Keratinocyte (primary cell): ENCODE measurements at regions not wholly inside any gene's neighbourhood (a gene's known extent, or its start where the extent isn't known, plus 50 kb on each side); places are given as distances from the start of the nearest gene placed in this dataset.
"Not testable (repeated sequence)": the region's sequence is repeated elsewhere in the genome, so short reads cannot be mapped to it uniquely, and the experiment has no call there.

Source experiments
- DNase-seq: peaks from one replicate; pipeline ENCODE4 v3.0.0-alpha.2; 2011; ENCODE audit warnings: low read depth, missing footprints, low spot score
- FAIRE-seq: peaks from 2 replicates; lab custom pipeline; 2011; peaks lifted over from hg19 to GRCh38; lab: Jason Lieb, UNC
- H2AFZ ChIP-seq: 2 replicates; pipeline ENCODE4 v1.6.0; 2012; ENCODE audit warnings: low read length, control low read depth, inconsistent platforms; ENCODE audit not compliant: control insufficient read depth
- H3K27ac ChIP-seq: 2 replicates; pipeline ENCODE4 v1.5.1; 2011; ENCODE audit warnings: low read length; ENCODE audit not compliant: control insufficient read depth, insufficient read depth
- H3K27me3 ChIP-seq: 3 replicates; pipeline ENCODE4 v1.6.0; 2011; ENCODE audit warnings: low read length; ENCODE audit not compliant: control insufficient read depth, insufficient read depth; ENCODE audit errors: extremely low read depth
- H3K36me3 ChIP-seq, 2 experiments: 2 replicates in 1 of 2; 3 replicates in 1 of 2; pipeline ENCODE4 v1.5.1; 2011; ENCODE audit warnings: low read length in 2 of 2, mild to moderate bottlenecking in 1 of 2; ENCODE audit not compliant: control insufficient read depth in 2 of 2, insufficient read depth in 2 of 2; ENCODE audit errors: extremely low read depth in 1 of 2
- H3K4me1 ChIP-seq: 3 replicates; pipeline ENCODE4 v1.5.1; 2011; ENCODE audit warnings: low read length; ENCODE audit not compliant: control insufficient read depth, insufficient read depth; ENCODE audit errors: extremely low read depth
- H3K4me2 ChIP-seq: 3 replicates; pipeline ENCODE4 v1.6.0; 2011; ENCODE audit warnings: low read depth, low read length; ENCODE audit not compliant: control insufficient read depth, insufficient read depth; ENCODE audit errors: extremely low read depth
- H3K4me3 ChIP-seq, 3 experiments: fragments of 200-600 bp in 1 of 3; sonication (generic) in 1 of 3; 2 replicates in 2 of 3; 3 replicates in 1 of 3; pipeline ENCODE4 v1.5.1; 2011 to 2016; ENCODE audit warnings: low read length in 3 of 3, mild to moderate bottlenecking in 3 of 3, control low read depth in 2 of 3, inconsistent platforms in 1 of 3, low read depth in 1 of 3, mixed read lengths in 1 of 3, mixed run types in 1 of 3, moderate library complexity in 1 of 3; ENCODE audit not compliant: control insufficient read depth in 2 of 3, insufficient read depth in 2 of 3; ENCODE audit errors: extremely low read depth in 1 of 3
- H3K79me2 ChIP-seq: 2 replicates; pipeline ENCODE4 v1.6.0; 2012; ENCODE audit warnings: low read length; ENCODE audit not compliant: control insufficient read depth, insufficient read depth
- H3K9ac ChIP-seq: 3 replicates; pipeline ENCODE4 v1.6.0; 2011; ENCODE audit warnings: low read length; ENCODE audit not compliant: control insufficient read depth, insufficient read depth; ENCODE audit errors: extremely low read depth
- H3K9me1 ChIP-seq: 3 replicates; pipeline ENCODE4 v1.6.0; 2011; ENCODE audit warnings: low read length; ENCODE audit not compliant: control insufficient read depth, insufficient read depth; ENCODE audit errors: extremely low read depth
- H3K9me3 ChIP-seq: 2 replicates; pipeline ENCODE4 v1.5.1; 2012; ENCODE audit warnings: low read depth, low read length; ENCODE audit not compliant: control insufficient read depth
- H4K20me1 ChIP-seq: 3 replicates; pipeline ENCODE4 v1.6.0; 2011; ENCODE audit warnings: low read length; ENCODE audit not compliant: control insufficient read depth, insufficient read depth; ENCODE audit errors: extremely low read depth
- CTCF ChIP-seq, 3 experiments: IDR thresholded peaks in 1 of 3; conservative IDR thresholded peaks in 1 of 3; optimal IDR thresholded peaks in 1 of 3; 2 replicates in 2 of 3; 3 replicates in 1 of 3; pipeline versions ENCODE3 to v1.5.1; 2011; ENCODE audit warnings: low read length in 3 of 3, mild to moderate bottlenecking in 3 of 3, moderate library complexity in 2 of 3, control low read depth in 1 of 3, inconsistent platforms in 1 of 3; ENCODE audit not compliant: insufficient read depth in 2 of 3; ENCODE audit errors: extremely low read depth in 1 of 3
- EZH2 ChIP-seq: IDR thresholded peaks from one replicate; pipeline ENCODE4 v1.6.1; 2012; ENCODE audit warnings: inconsistent platforms, mild to moderate bottlenecking, low read length, moderate library complexity
- dilution Hi-C: fragments of 300-500 bp; cut with MboI; formaldehyde crosslinking; loops from one replicate; pipeline ENCODE4 v1.7.0; 2020; ENCODE audit warnings: low sequenced_read_pairs; ENCODE audit not compliant: extremely low pct_ligation_motif_present

- no peak for FAIRE-seq
- no peak overlapping the region for H2AFZ ChIP-seq
- dilution Hi-C loops = no loop called here
- H3K79me2 ChIP-seq = no peaks in the 10 kb centered on the region
- H3K4me3 ChIP-seq = no peak overlapping the region
- no peak overlapping the region for H3K4me2 ChIP-seq
- no peaks in the 10 kb centered on the region for H3K36me3 ChIP-seq
- TF ChIP-seq CTCF (optimal IDR thresholded peaks at IDR 0.05 in 1 of 3, IDR thresholded peaks at IDR 0.05 in 1 of 3, conservative IDR thresholded peaks at IDR 0.05 in 1 of 3; ENCODE audit: extremely low read depth in 1 of 3, insufficient read depth in 2 of 3, low read length in 3 of 3) (peak in 1 of 3 experiments; percentile 33), EZH2 (no peak)
- H3K27me3 ChIP-seq = no peaks in the 10 kb centered on the region
- H3K9ac ChIP-seq = no peak overlapping the region
- H3K9me1 ChIP-seq = no peaks in the 10 kb centered on the region
- no peaks in the 10 kb centered on the region for H3K4me1 ChIP-seq
- no peaks in the 10 kb centered on the region for H3K9me3 ChIP-seq
- no peak for DNase-seq
- H4K20me1 ChIP-seq = no peaks in the 10 kb centered on the region
- H3K27ac ChIP-seq = no peak overlapping the region
Measured at GRCh38 chr7:96800824-96801223, 91.2 kb upstream of the SEM1 start.

- no peaks in the 10 kb centered on the region for H3K9me1 ChIP-seq
- no peak overlapping the region for H3K4me3 ChIP-seq
- no peak overlapping the region for H2AFZ ChIP-seq
- no peak overlapping the region for H3K27ac ChIP-seq
- FAIRE-seq (no peak), DNase-seq (no peak)
- dilution Hi-C loops = no loop called here
- H3K4me1 ChIP-seq = peaks cover 4% of the 10 kb centered on the region
- H3K36me3 ChIP-seq = no peaks in the 10 kb centered on the region
- TF ChIP-seq CTCF (optimal IDR thresholded peaks at IDR 0.05 in 1 of 3, IDR thresholded peaks at IDR 0.05 in 1 of 3, conservative IDR thresholded peaks at IDR 0.05 in 1 of 3; ENCODE audit: extremely low read depth in 1 of 3, insufficient read depth in 2 of 3, low read length in 3 of 3) (no peak), EZH2 (no peak)
- no peaks in the 10 kb centered on the region for H4K20me1 ChIP-seq
- H3K9ac ChIP-seq = no peak overlapping the region
- no peaks in the 10 kb centered on the region for H3K27me3 ChIP-seq
- H3K79me2 ChIP-seq = no peaks in the 10 kb centered on the region
- H3K9me3 ChIP-seq = no peaks in the 10 kb centered on the region
- H3K4me2 ChIP-seq = no peak overlapping the region
Measured at GRCh38 chr7:96819111-96819700, 109.6 kb upstream of the SEM1 start.

GRCh38 chr7:96821131-96821530 lies 111.5 kb upstream of the SEM1 start:
- H3K79me2 ChIP-seq, H3K36me3 ChIP-seq, H3K4me3 ChIP-seq, dilution Hi-C loops, H4K20me1 ChIP-seq, H3K9ac ChIP-seq, H3K27me3 ChIP-seq, H3K9me1 ChIP-seq, H3K27ac ChIP-seq, H3K4me1 ChIP-seq, H2AFZ ChIP-seq, FAIRE-seq, DNase-seq, H3K9me3 ChIP-seq, H3K4me2 ChIP-seq: not testable (repeated sequence)
